ENCODE measurements at regions not wholly inside any gene's neighbourhood (a gene's known extent, or its start where the extent isn't known, plus 50 kb on each side); places are given as distances from the start of the nearest gene placed in this dataset.
A peak's percentile ranks its signal among the peaks of the same experiment; 100 is the strongest.

- no peak for DNase-seq (ENCODE audit: extremely low spot score)
- TF ChIP-seq, protein P1, sequence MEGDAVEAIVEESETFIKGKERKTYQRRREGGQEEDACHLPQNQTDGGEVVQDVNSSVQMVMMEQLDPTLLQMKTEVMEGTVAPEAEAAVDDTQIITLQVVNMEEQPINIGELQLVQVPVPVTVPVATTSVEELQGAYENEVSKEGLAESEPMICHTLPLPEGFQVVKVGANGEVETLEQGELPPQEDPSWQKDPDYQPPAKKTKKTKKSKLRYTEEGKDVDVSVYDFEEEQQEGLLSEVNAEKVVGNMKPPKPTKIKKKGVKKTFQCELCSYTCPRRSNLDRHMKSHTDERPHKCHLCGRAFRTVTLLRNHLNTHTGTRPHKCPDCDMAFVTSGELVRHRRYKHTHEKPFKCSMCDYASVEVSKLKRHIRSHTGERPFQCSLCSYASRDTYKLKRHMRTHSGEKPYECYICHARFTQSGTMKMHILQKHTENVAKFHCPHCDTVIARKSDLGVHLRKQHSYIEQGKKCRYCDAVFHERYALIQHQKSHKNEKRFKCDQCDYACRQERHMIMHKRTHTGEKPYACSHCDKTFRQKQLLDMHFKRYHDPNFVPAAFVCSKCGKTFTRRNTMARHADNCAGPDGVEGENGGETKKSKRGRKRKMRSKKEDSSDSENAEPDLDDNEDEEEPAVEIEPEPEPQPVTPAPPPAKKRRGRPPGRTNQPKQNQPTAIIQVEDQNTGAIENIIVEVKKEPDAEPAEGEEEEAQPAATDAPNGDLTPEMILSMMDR (IDR thresholded peaks at IDR 0.05; ENCODE audit: control extremely low read depth, extremely low read depth, low read depth, missing control alignments): no peak
- ChIA-PET CTCF (interaction anchor here (1.0 kb wide), 1 partner anchor 8 kb away, joined by 3 read pairs; no protein-coding TSS in a partner anchor), POLR2A (no interaction called here)
Measured at GRCh38 chr6:139909992-139910391, 535.5 kb upstream of the CITED2 start.

DNA sequence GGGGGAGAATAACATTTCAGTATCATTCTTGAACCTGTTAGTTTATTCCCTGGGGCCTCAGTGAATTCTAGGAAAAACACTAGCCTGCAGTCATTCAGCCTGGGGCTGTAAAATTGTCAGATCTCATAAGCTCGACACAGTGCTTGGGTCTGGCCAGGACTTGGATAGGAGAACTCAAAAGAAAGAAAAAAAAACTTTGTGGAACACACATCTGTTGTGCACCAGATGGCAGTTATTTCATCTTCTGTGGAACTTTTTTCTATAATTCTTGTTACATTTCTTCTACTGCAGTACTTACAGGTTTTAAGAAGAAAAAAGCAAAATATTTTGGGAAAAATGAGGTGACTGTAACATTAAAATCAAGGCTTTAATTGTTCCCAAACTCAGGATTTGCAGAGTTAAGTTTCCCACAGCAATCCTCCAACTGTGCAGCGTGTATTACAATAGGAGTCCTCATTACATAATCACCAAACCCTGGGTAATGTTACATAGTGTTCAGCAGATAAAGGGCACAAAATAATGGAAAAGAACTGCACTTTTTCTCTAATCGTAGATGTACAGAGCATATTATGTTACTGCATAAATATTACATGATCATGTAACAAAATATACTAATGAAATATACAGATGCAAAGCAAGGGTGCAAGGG, 531.1 kb upstream of the CITED2 start:
- TF ChIP-seq, protein P1 (IDR thresholded peaks at IDR 0.05; ENCODE audit: control extremely low read depth, extremely low read depth, low read depth, missing control alignments): no peak
- ChIA-PET POLR2A (no interaction called here), CTCF (no interaction called here)
- no peak for DNase-seq (ENCODE audit: extremely low spot score)

- DNase-seq (ENCODE audit: extremely low spot score): no peak
- TF ChIP-seq, protein P1 (IDR thresholded peaks at IDR 0.05; ENCODE audit: control extremely low read depth, extremely low read depth, low read depth, missing control alignments): no peak
- ChIA-PET POLR2A (no interaction called here), CTCF (interaction anchor here (1.1 to 1.6 kb wide), 2 partner anchors 8 to 13 kb away, joined by 3 to 6 read pairs; no protein-coding TSS in a partner anchor)
Measured at GRCh38 chr6:139904568-139904967, 530.1 kb upstream of the CITED2 start.

DNA sequence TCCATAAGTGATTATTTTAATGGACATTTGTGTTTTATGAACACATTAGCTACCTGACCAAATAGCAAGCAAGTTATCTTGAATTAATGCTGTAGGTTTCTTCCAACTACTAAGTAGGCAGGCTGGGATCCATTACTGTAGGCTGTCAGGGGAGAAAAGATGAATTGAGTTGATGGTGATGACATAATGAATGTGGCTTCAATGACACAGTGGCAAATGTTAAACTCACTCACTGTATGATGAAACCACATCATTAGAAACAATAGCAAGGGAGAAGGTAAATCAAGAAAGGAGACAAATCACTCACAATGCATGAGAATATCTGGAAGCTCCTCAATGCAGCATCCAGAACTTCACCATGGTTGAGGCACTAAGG, 529.7 kb upstream of the CITED2 start:
- TF ChIP-seq, protein P1 (IDR thresholded peaks at IDR 0.05; ENCODE audit: control extremely low read depth, extremely low read depth, low read depth, missing control alignments): no peak
- POLR2A ChIA-PET: no interaction called here
- no peak for DNase-seq (ENCODE audit: extremely low spot score)
- CTCF ChIA-PET: interaction anchor here (0.7 to 1.6 kb wide), 6 partner anchors 8 to 1658 kb away, joined by 3 to 6 read pairs (median 3); no protein-coding TSS in a partner anchor

DNA sequence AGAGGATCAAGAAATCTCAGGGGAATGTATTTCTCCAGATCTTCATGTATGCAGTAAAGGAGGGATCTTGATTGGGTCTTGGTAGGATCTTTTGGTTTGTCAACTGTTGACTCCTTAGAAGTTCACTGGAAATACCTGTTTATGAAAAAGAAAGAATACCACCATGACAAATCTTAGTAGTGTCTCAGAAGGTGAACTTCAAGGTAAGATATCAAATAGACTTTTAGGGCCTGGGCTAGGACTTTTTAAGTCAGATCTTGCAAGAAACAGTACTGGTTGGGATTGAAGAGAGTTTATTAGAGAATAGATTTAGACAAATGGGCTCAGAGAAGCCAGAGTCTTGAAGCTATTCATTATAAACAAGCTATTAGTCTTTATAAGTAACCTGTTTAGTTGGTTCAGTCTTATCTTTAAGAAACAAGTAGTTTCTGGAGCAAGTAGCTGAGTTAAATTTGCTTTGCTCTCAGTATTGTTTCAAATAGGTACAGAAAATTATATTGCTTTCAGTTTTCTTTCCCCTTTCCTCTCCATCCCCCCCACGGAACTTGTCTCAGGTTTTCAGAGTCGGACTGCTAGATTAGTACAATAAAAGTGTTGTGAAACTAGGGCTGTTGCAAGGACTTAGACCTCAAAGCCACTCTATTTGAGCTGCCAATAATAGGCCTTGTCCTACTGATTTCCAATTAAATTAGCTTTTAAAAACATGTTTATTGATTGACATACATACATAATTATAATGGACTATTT, 529.1 kb upstream of the CITED2 start:
- CTCF ChIA-PET: interaction anchor here (0.7 to 1.6 kb wide), 6 partner anchors 8 to 1659 kb away, joined by 3 to 6 read pairs (median 3); no protein-coding TSS in a partner anchor
- TF ChIP-seq, protein P1 (IDR thresholded peaks at IDR 0.05; ENCODE audit: control extremely low read depth, extremely low read depth, low read depth, missing control alignments): no peak
- peak; percentile 60 for DNase-seq (ENCODE audit: extremely low spot score)
- POLR2A ChIA-PET: no interaction called here

GRCh38 chr6:139895205-139895793, 520.9 kb upstream of the CITED2 start:
- CTCF ChIA-PET: interaction anchor here (1.0 to 1.3 kb wide), 2 partner anchors 9 to 526 kb away, joined by 3 read pairs; no protein-coding TSS in a partner anchor

More at GRCh38 chr6:139895205-139895793, 520.9 kb upstream of the CITED2 start:
- DNase-seq (ENCODE audit: extremely low spot score): no peak
- POLR2A ChIA-PET: no interaction called here
- TF ChIP-seq, protein P1 (IDR thresholded peaks at IDR 0.05; ENCODE audit: control extremely low read depth, extremely low read depth, low read depth, missing control alignments): no peak
